ENCODE measurements at regions not wholly inside any gene's neighbourhood (a gene's known extent, or its start where the extent isn't known, plus 50 kb on each side); places are given as distances from the start of the nearest gene placed in this dataset.

- Histone ChIP-seq H3K27me3 (peaks cover 0 to 6% (median 0%) of the 10 kb centered on the region in 7 donors), H3K9me3 (peaks cover 0 to 24% (median 3%) of the 10 kb centered on the region in 11 donors), H3K27ac (no peak overlapping the region), H3K4me1 (no peaks in the 10 kb centered on the region), H3K36me3 (no peaks in the 10 kb centered on the region), H3K4me3 (no peak overlapping the region)
- 81 to 86% methylated on average over 1 of the region's 1 CpG for WGBS, 2 donors
- ATAC-seq (no peak), DNase-seq (no peak)
- intact Hi-C loops (cut with DNase I), result no loop called here
- no peak for TF ChIP-seq CTCF (IDR thresholded peaks at IDR 0.05)
These were observed 310.3 kb upstream of the GYPC start for GRCh38 chr2:126345691-126346090.

- H3K4me1 ChIP-seq, result no peaks in the 10 kb centered on the region
- H3K36me3 ChIP-seq, result no peaks in the 10 kb centered on the region
- intact Hi-C loops (cut with DNase I), result no loop called here
- H3K9me3 ChIP-seq, result peaks cover 0 to 10% (median 0%) of the 10 kb centered on the region in 11 donors
- no peak overlapping the region for H3K4me3 ChIP-seq
- H3K27ac ChIP-seq, result no peak overlapping the region
- no peaks in the 10 kb centered on the region for H3K27me3 ChIP-seq
- DNase-seq, result no peak
- TF ChIP-seq CTCF (IDR thresholded peaks at IDR 0.05), result no peak
- WGBS, 2 donors, result 81 to 83% methylated on average over 2 of the region's 2 CpGs
- ATAC-seq, result no peak
These were observed 299.3 kb upstream of the GYPC start for GRCh38 chr2:126356631-126357030.

GRCh38 chr2:126358122-126358521 is 297.8 kb upstream of the GYPC start:
- intact Hi-C loops (cut with DNase I), result no loop called here
- WGBS, 2 donors, result 82 to 85% methylated on average over 1 of the region's 1 CpG

GRCh38 chr2:126359494-126359893 is 296.5 kb upstream of the GYPC start:
- Histone ChIP-seq H3K36me3 (no peaks in the 10 kb centered on the region), H3K9me3 (peaks cover 0 to 7% (median 0%) of the 10 kb centered on the region in 11 donors), H3K4me3 (no peak overlapping the region), H3K27me3 (no peaks in the 10 kb centered on the region), H3K27ac (no peak overlapping the region), H3K4me1 (no peaks in the 10 kb centered on the region)
- no peak for ATAC-seq
- no peak for DNase-seq
- TF ChIP-seq CTCF (IDR thresholded peaks at IDR 0.05), result peak in 5 of 9 donors; percentile 26 to 47 (median 31)
- intact Hi-C loops (cut with DNase I), result no loop called here

More at GRCh38 chr2:126358122-126358521, 297.8 kb upstream of the GYPC start:
- ATAC-seq (no peak), DNase-seq (no peak)
- H3K36me3 ChIP-seq, result no peaks in the 10 kb centered on the region
- no peaks in the 10 kb centered on the region for H3K4me1 ChIP-seq
- no peaks in the 10 kb centered on the region for H3K27me3 ChIP-seq
- H3K9me3 ChIP-seq, result peaks cover 0 to 7% (median 0%) of the 10 kb centered on the region in 11 donors
- H3K4me3 ChIP-seq, result no peak overlapping the region
- H3K27ac ChIP-seq, result no peak overlapping the region
- TF ChIP-seq CTCF (IDR thresholded peaks at IDR 0.05), result no peak
